HepG2 (cell line): ENCODE measurements at regions not wholly inside any gene's neighbourhood (a gene's known extent, or its start where the extent isn't known, plus 50 kb on each side); places are given as distances from the start of the nearest gene placed in this dataset.

ENCODE experiments used
- ATAC-seq: fragments of 200-7000 bp; cut with Tn5 transposase; 3 replicates; pipeline ENCODE4 v1.9.1; 2020; ENCODE audit warnings: mild to moderate bottlenecking, moderate library complexity
- BruUV-seq: library from RNA; stranded (reverse); fragments of 400-500 nt; replicated peaks from 2 replicates; lab custom pipeline; 2021; lab: Mats Ljungman, UMichigan
- CTCF ChIA-PET: fragments of 300-600 bp; formaldehyde crosslinking; extraction: SDS; loops from one replicate; lab custom pipeline; 2021; ENCODE audit warnings: low total read pairs, inconsistent platforms, low intra/inter-chr PET ratio; lab: Yijun Ruan, JAX
- POLR2A ChIA-PET: fragments of 350-600 bp; sonication (Branson Sonifier 250); formaldehyde crosslinking; loops from one replicate; lab custom pipeline; 2020; ENCODE audit warnings: antibody characterized with exemption, inconsistent platforms; lab: Yijun Ruan, JAX
- DNase-seq: peaks from one replicate; pipeline ENCODE4 v3.0.0-alpha.2; 2015; ENCODE audit warnings: low spot score
- FAIRE-seq: peaks from 3 replicates; lab custom pipeline; 2011; peaks lifted over from hg19 to GRCh38; lab: Jason Lieb, UNC
- H2AFZ ChIP-seq: one replicate; pipeline ENCODE4 v1.6.1; 2011; ENCODE audit warnings: low read length, inconsistent platforms
- H3K27ac ChIP-seq: fragments of 300-600 bp; 3 replicates; pipeline ENCODE4 v1.8.0; 2011; ENCODE audit warnings: mixed run types, mild to moderate bottlenecking, mixed read lengths, low read length, inconsistent platforms; ENCODE audit not compliant: insufficient read depth; ENCODE audit errors: extremely low read length
- H3K27me3 ChIP-seq, 2 experiments: fragments of 200-600 bp in 1 of 2; 2 replicates in 1 of 2; 3 replicates in 1 of 2; pipeline versions ENCODE4 v1.6.0 to v1.8.0; 2011; ENCODE audit warnings: low read length in 2 of 2, mild to moderate bottlenecking in 2 of 2, moderate library complexity in 2 of 2, inconsistent platforms in 1 of 2; ENCODE audit not compliant: insufficient read depth in 2 of 2, control insufficient read depth in 1 of 2
- H3K36me3 ChIP-seq, 2 experiments: fragments of 200-600 bp in 1 of 2; replicated peaks in 1 of 2; 2 replicates in 1 of 2; 3 replicates in 1 of 2; pipeline versions ENCODE4 v1.5.1 to v1.8.0; 2011; ENCODE audit warnings: low read length in 2 of 2, inconsistent platforms in 1 of 2; ENCODE audit not compliant: insufficient read depth in 2 of 2, control insufficient read depth in 1 of 2
- H3K4me1 ChIP-seq: 2 replicates; pipeline ENCODE4 v1.5.1; 2012; ENCODE audit warnings: low read length, inconsistent platforms; ENCODE audit not compliant: insufficient read depth
- H3K4me2 ChIP-seq: 2 replicates; pipeline ENCODE4 v1.6.0; 2011; ENCODE audit warnings: low read depth, low read length, inconsistent platforms
- H3K4me3 ChIP-seq, 3 experiments: fragments of 200-600 bp in 1 of 3; sonication (generic), shearing (Covaris generic) in 1 of 3; replicated peaks in 1 of 3; 2 replicates each; pipeline ENCODE4 v1.5.1; 2011 to 2016; ENCODE audit warnings: low read length in 3 of 3, inconsistent platforms in 2 of 3, low read depth in 2 of 3, mild to moderate bottlenecking in 2 of 3, control low read depth in 1 of 3, mixed read lengths in 1 of 3; ENCODE audit not compliant: insufficient read depth in 1 of 3
- H3K79me2 ChIP-seq: one replicate; pipeline ENCODE4 v1.6.1; 2011; ENCODE audit warnings: low read length, inconsistent platforms; ENCODE audit not compliant: insufficient read depth
- H3K9ac ChIP-seq: 2 replicates; pipeline ENCODE4 v1.6.0; 2011; ENCODE audit warnings: mild to moderate bottlenecking, low read depth, low read length, inconsistent platforms; ENCODE audit not compliant: insufficient read depth
- H3K9me3 ChIP-seq: 2 replicates; pipeline ENCODE4 v1.5.1; 2012; ENCODE audit warnings: mild to moderate bottlenecking, low read length
- H4K20me1 ChIP-seq: 2 replicates; pipeline ENCODE4 v1.6.0; 2011; ENCODE audit warnings: inconsistent platforms, mild to moderate bottlenecking, low read length, moderate library complexity; ENCODE audit not compliant: insufficient read depth
- FOXK1 ChIP-seq: sonication (generic); formaldehyde crosslinking; IDR thresholded peaks from 2 replicates; pipeline ENCODE4 v1.4.0; 2020; ENCODE audit warnings: low read depth, missing genetic modification reagents, borderline replicate concordance
- FOXP1 ChIP-seq, 2 experiments: fragments of 450-650 bp in 1 of 2; IDR thresholded peaks; 2 replicates each; pipeline ENCODE4 v1.6.1; 2017 to 2018; ENCODE audit warnings: antibody characterized with exemption in 1 of 2
- HOXA7 ChIP-seq: sonication (generic); formaldehyde crosslinking; IDR thresholded peaks from 2 replicates; pipeline ENCODE4 v1.8.1; 2022; ENCODE audit warnings: mild to moderate bottlenecking, missing genetic modification reagents, moderate library complexity
- JUNB ChIP-seq: sonication (generic); formaldehyde crosslinking; IDR thresholded peaks from 2 replicates; pipeline ENCODE4 v1.8.0; 2022; ENCODE audit warnings: missing genetic modification reagents, mild to moderate bottlenecking, borderline replicate concordance
- MEF2D ChIP-seq: sonication (generic); formaldehyde crosslinking; IDR thresholded peaks from 2 replicates; pipeline ENCODE4 v1.5.1; 2020; ENCODE audit warnings: mild to moderate bottlenecking, missing genetic modification reagents
- TAF1 ChIP-seq: sonication (generic); formaldehyde crosslinking; IDR thresholded peaks from 2 replicates; pipeline ENCODE4 v1.4.0; 2020; ENCODE audit warnings: missing genetic modification reagents
- TMF1 ChIP-seq: sonication (generic); formaldehyde crosslinking; IDR thresholded peaks from 2 replicates; pipeline ENCODE4 v1.8.1; 2022; ENCODE audit warnings: low read depth, missing genetic modification reagents
- ZNF235 ChIP-seq: sonication (generic); formaldehyde crosslinking; IDR thresholded peaks from 2 replicates; pipeline ENCODE4 v1.8.1; 2023; ENCODE audit warnings: mild to moderate bottlenecking, missing genetic modification reagents, borderline replicate concordance
- ZNF256 ChIP-seq: sonication (generic); formaldehyde crosslinking; conservative IDR thresholded peaks from 2 replicates; pipeline ENCODE4 v1.4.0; 2020; ENCODE audit warnings: missing genetic modification reagents
- ZNF354B ChIP-seq: sonication (generic); formaldehyde crosslinking; IDR thresholded peaks from 2 replicates; pipeline ENCODE4 v1.8.0; 2022; ENCODE audit warnings: mild to moderate bottlenecking, missing genetic modification reagents
- WGBS: methylation state at CpG from one replicate; pipeline ENCODE4 v1.1.6; 2017; ENCODE audit warnings: low lambda C conversion rate; 5-methylcytosine and 5-hydroxymethylcytosine counted together
- in situ Hi-C: cut with HindIII; loops from 2 replicates; pipeline ENCODE4 v1.10.0; 2017; ENCODE audit warnings: low pct_unique_long_range_greater_than_20kb; ENCODE audit not compliant: extremely low pct_ligation_motif_present
- intact Hi-C: fragments of 100-400 bp; cut with micrococcal nuclease; formaldehyde crosslinking; loops from one replicate; pipeline ENCODE4 v1.10.0; 2022; ENCODE audit not compliant: unreplicated experiment
- TF ChIP-seq, protein P1 (sequence below): sonication (generic); formaldehyde crosslinking; conservative IDR thresholded peaks from 2 replicates; pipeline ENCODE4 v1.4.0; 2020; ENCODE audit warnings: mild to moderate bottlenecking, missing genetic modification reagents, moderate library complexity

DNA sequence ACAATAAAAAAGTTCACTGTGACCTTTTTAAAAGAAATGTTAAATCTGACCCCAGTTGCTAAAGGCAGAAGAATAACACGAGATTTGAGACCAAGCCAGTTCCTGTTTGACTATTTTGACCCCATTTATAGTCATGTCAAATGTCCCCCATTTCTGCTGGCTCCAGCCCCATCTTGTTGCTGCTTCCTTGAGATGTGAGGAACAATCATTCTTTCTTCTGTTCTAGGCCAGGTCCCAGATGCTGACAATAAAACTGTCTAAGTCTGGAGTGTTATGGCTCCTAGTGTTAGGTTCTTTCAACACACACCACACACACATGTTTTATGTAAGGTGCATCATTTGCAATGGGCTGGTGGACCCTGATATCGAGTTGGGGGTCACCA, 92.0 kb upstream of the CYP1B1 start:
- in situ Hi-C loops (no loop called here), intact Hi-C loops (no loop called here)
- no peak overlapping the region for H3K27ac ChIP-seq

More for the DNA sequence above, 92.0 kb upstream of the CYP1B1 start:
- H3K9ac ChIP-seq, result no peak overlapping the region
- no peaks in the 10 kb centered on the region for H3K79me2 ChIP-seq
- TF ChIP-seq MEF2D (CRISPR knock-in tag) (no peak), HOXA7 (CRISPR knock-in tag) (no peak), ZNF256 (CRISPR knock-in tag) (no peak), FOXP1 (IDR thresholded peaks at IDR 0.05) (no peak), FOXP1 (CRISPR knock-in tag; IDR thresholded peaks at IDR 0.05) (no peak), ZNF354B (CRISPR knock-in tag) (no peak), TMF1 (no peak), JUNB (CRISPR knock-in tag) (no peak), FOXK1 (CRISPR knock-in tag) (no peak), TAF1 (CRISPR knock-in tag) (no peak), ZNF235 (CRISPR knock-in tag) (no peak)
- TF ChIP-seq, protein P1, sequence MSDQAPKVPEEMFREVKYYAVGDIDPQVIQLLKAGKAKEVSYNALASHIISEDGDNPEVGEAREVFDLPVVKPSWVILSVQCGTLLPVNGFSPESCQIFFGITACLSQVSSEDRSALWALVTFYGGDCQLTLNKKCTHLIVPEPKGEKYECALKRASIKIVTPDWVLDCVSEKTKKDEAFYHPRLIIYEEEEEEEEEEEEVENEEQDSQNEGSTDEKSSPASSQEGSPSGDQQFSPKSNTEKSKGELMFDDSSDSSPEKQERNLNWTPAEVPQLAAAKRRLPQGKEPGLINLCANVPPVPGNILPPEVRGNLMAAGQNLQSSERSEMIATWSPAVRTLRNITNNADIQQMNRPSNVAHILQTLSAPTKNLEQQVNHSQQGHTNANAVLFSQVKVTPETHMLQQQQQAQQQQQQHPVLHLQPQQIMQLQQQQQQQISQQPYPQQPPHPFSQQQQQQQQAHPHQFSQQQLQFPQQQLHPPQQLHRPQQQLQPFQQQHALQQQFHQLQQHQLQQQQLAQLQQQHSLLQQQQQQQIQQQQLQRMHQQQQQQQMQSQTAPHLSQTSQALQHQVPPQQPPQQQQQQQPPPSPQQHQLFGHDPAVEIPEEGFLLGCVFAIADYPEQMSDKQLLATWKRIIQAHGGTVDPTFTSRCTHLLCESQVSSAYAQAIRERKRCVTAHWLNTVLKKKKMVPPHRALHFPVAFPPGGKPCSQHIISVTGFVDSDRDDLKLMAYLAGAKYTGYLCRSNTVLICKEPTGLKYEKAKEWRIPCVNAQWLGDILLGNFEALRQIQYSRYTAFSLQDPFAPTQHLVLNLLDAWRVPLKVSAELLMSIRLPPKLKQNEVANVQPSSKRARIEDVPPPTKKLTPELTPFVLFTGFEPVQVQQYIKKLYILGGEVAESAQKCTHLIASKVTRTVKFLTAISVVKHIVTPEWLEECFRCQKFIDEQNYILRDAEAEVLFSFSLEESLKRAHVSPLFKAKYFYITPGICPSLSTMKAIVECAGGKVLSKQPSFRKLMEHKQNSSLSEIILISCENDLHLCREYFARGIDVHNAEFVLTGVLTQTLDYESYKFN (CRISPR knock-in tag), result no peak
- TF ChIP-seq, all 625 proteins: peak for 0
- BruUV-seq, result no TSS peak
- ChIA-PET CTCF (no interaction called here), POLR2A (no interaction called here)
- Histone ChIP-seq H3K4me3 (no peak overlapping the region), H3K36me3 (no peaks in the 10 kb centered on the region), H2AFZ (no peak overlapping the region), H3K4me2 (no peak overlapping the region), H3K9me3 (no peaks in the 10 kb centered on the region), H3K27me3 (no peaks in the 10 kb centered on the region; a peak in 1 of 5 replicates), H4K20me1 (no peaks in the 10 kb centered on the region), H3K4me1 (no peaks in the 10 kb centered on the region)
- no peak for FAIRE-seq
- no peak for ATAC-seq
- no peak for DNase-seq
- 3% methylated on average over 2 of the region's 2 CpGs for WGBS
